ENCODE measurements at regions not wholly inside any gene's neighbourhood (a gene's known extent, or its start where the extent isn't known, plus 50 kb on each side); places are given as distances from the start of the nearest gene placed in this dataset.

GRCh38 chr5:14965815-14966214, 94.2 kb upstream of the ANKH start:
- no peak for TF ChIP-seq CEBPB (IDR thresholded peaks at IDR 0.05; ENCODE audit: low read depth, low read length)
- TF ChIP-seq NFE2L2 (IDR thresholded peaks at IDR 0.05; ENCODE audit: low read depth, low read length) = no peak
- TF ChIP-seq SMC3 (IDR thresholded peaks at IDR 0.05; ENCODE audit: low read depth, low read length) = no peak
- TF ChIP-seq ELK1 (IDR thresholded peaks at IDR 0.05; ENCODE audit: borderline replicate concordance, low read depth, low read length) = no peak
- TF ChIP-seq RAD21 (IDR thresholded peaks at IDR 0.05; ENCODE audit: low read length) = no peak
- no peak for TF ChIP-seq CHD1 (IDR thresholded peaks at IDR 0.05; ENCODE audit: low read depth, low read length)
- TF ChIP-seq BHLHE40 (IDR thresholded peaks at IDR 0.05; ENCODE audit: low read depth, low read length) = no peak
- TF ChIP-seq CTCF (conservative IDR thresholded peaks at IDR 0.05; ENCODE audit: low read depth, low read length) = no peak
- no peak for TF ChIP-seq RFX5 (IDR thresholded peaks at IDR 0.05; ENCODE audit: low read depth, low read length)
- TF ChIP-seq RCOR1 (IDR thresholded peaks at IDR 0.05; ENCODE audit: insufficient replicate concordance, low read length) = no peak
- TF ChIP-seq POLR2A (IDR thresholded peaks at IDR 0.05; ENCODE audit: low read depth, low read length) = no peak
- no peak for TF ChIP-seq MAFK (IDR thresholded peaks at IDR 0.05; ENCODE audit: low read depth, low read length)
- TF ChIP-seq MXI1 (IDR thresholded peaks at IDR 0.05; ENCODE audit: borderline replicate concordance, low read depth, low read length) = no peak
- Histone ChIP-seq H3K9ac (ENCODE audit: low read depth, low read length) (no peak overlapping the region), H3K9me3 (ENCODE audit: control insufficient read depth, insufficient read depth, low read length) (no peaks in the 10 kb centered on the region), H3K4me2 (ENCODE audit: low read depth, low read length) (no peak overlapping the region), H2BK15ac (ENCODE audit: low read depth, low read length) (no peak overlapping the region), H2BK20ac (ENCODE audit: low read depth, low read length) (no peak overlapping the region), H2AK9ac (replicated peaks; ENCODE audit: low read depth, low read length, poor library complexity) (no peak overlapping the region), H4K5ac (ENCODE audit: low read depth, low read length) (no peak overlapping the region), H2AK5ac (ENCODE audit: low read depth, low read length) (no peak overlapping the region), H3K9me1 (ENCODE audit: insufficient read depth, low read length) (no peaks in the 10 kb centered on the region), H4K8ac (ENCODE audit: low read depth in 2 of 2, low read length in 2 of 2) (no peak overlapping the region), H3K4me3 (ENCODE audit: insufficient read depth, low read depth, low read length) (no peak overlapping the region), H3K4me1 (ENCODE audit: control insufficient read depth, insufficient read depth, low read length) (no peaks in the 10 kb centered on the region), H3K23ac (ENCODE audit: low read depth, low read length) (no peak overlapping the region), H4K20me1 (ENCODE audit: insufficient read depth, low read length) (no peaks in the 10 kb centered on the region), H3K4ac (ENCODE audit: low read depth, low read length) (no peak overlapping the region), H3K79me1 (ENCODE audit: low read depth in 1 of 2, low read length in 2 of 2) (no peaks in the 10 kb centered on the region), H3K36me3 (ENCODE audit: control insufficient read depth, insufficient read depth, low read length) (no peaks in the 10 kb centered on the region), H2AFZ (replicated peaks; ENCODE audit: low read length, poor library complexity) (no peak overlapping the region), H3K14ac (replicated peaks; ENCODE audit: low read depth, low read length) (no peak overlapping the region), H3K27me3 (ENCODE audit: control insufficient read depth, insufficient read depth, low read length) (peaks cover 18% of the 10 kb centered on the region), H2BK120ac (ENCODE audit: low read depth, low read length) (no peak overlapping the region), H3K27ac (ENCODE audit: insufficient read depth, low read length) (no peak overlapping the region), H4K91ac (ENCODE audit: insufficient read depth, low read depth, low read length) (no peak overlapping the region), H2BK5ac (ENCODE audit: low read depth, low read length, poor library complexity, severe bottlenecking) (no peak overlapping the region), H3K56ac (ENCODE audit: extremely low read depth, insufficient read depth, low read length) (no peak overlapping the region), H3K18ac (ENCODE audit: low read depth, low read length) (no peak overlapping the region)
- in situ Hi-C loops (cut with MboI; ENCODE audit: low sequenced_read_pairs) (no loop called here), dilution Hi-C loops (cut with HindIII; ENCODE audit: low sequenced_read_pairs, unreplicated experiment) (no loop called here), intact Hi-C loops (cut with micrococcal nuclease) (no loop called here)
- no peak for ATAC-seq (ENCODE audit: low read depth)
- ChIA-PET CTCF (interaction anchor here (0.5 to 1.0 kb wide), 2 partner anchors 97 to 258 kb away, joined by 3 to 8 read pairs; no protein-coding TSS in a partner anchor), POLR2A (ENCODE audit: unreplicated experiment) (no interaction called here)
- no CpG with 5 or more reads among the region's 1 CpG for WGBS, 2 experiments (ENCODE audit: extremely low coverage in 2 of 2, insufficient read length in 1 of 2)
- DNase-seq = no peak
- no TSS peak for BruUV-seq (replicated peaks)

Data from IMR-90 (cell line).